ENCODE measurements at regions not wholly inside any gene's neighbourhood (a gene's known extent, or its start where the extent isn't known, plus 50 kb on each side); places are given as distances from the start of the nearest gene placed in this dataset.

DNA sequence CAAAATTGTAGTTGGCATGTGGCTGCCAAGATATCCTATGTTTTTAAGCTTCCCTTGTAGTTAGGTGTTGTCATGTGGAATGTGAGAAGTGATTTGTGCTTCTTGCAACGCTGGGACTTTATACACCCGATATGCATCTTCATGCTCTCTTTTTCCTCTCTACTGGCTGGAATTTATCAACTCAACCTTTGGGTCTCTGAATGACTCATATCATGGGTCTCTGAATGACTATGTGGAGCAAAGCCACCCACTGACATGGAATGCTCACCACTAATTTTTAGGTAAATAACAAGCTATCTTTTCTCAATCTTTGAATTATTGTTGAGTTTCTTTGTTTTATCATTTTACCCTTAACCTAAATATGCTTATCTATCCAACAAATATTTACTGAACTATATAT, 144.6 kb downstream of the ATP23 start:
- Histone ChIP-seq H3K36me3 (replicated peaks in 1 of 2; ENCODE audit: control extremely low read depth in 1 of 2, control insufficient read depth in 1 of 2, extremely low read depth in 1 of 2, insufficient read depth in 2 of 2, low read length in 1 of 2) (no peaks in the 10 kb centered on the region), H4K20me1 (ENCODE audit: control insufficient read depth, insufficient read depth, low read length, poor library complexity, severe bottlenecking) (no peaks in the 10 kb centered on the region), H3K4me3 (ENCODE audit: control extremely low read depth in 1 of 5, extremely low read depth in 1 of 5, insufficient read depth in 1 of 5, low read depth in 2 of 5, low read length in 4 of 5) (no peak overlapping the region), H3K9me3 (ENCODE audit: control extremely low read depth in 1 of 3, control insufficient read depth in 2 of 3, insufficient read depth in 1 of 3, low read length in 2 of 3) (no peaks in the 10 kb centered on the region), H3K9ac (ENCODE audit: low read length) (no peak overlapping the region), H3K79me2 (ENCODE audit: control insufficient read depth, insufficient read depth, low read length) (no peaks in the 10 kb centered on the region), H3K4me2 (replicated peaks; ENCODE audit: low read depth, low read length, poor library complexity, severe bottlenecking) (no peak overlapping the region), H3K27ac (ENCODE audit: low read length in 2 of 2) (no peak overlapping the region), H2AFZ (ENCODE audit: insufficient read depth, low read depth, low read length, poor library complexity, severe bottlenecking) (no peak overlapping the region), H3K27me3 (replicated peaks in 1 of 4; ENCODE audit: control extremely low read depth in 1 of 4, control insufficient read depth in 3 of 4, insufficient read depth in 4 of 4, low read length in 3 of 4) (peaks cover 0 to 5% (median 0%) of the 10 kb centered on the region in 4 experiments), H3K4me1 (ENCODE audit: control insufficient read depth in 2 of 2, insufficient read depth in 2 of 2, low read length in 2 of 2) (no peaks in the 10 kb centered on the region)
- WGBS (ENCODE audit: insufficient coverage) = no CpG with 5 or more reads among the region's 2 CpGs
- Mint-ChIP-seq H3K27ac (no peak overlapping the region), H3K4me3 (no peak overlapping the region), H3K4me1 (no peaks in the 10 kb centered on the region), H3K9me3 (ENCODE audit: insufficient read depth) (no peaks in the 10 kb centered on the region), H3K27me3 (peaks cover 11% of the 10 kb centered on the region)
- no peak for DNase-seq
- TF ChIP-seq, protein P1, sequence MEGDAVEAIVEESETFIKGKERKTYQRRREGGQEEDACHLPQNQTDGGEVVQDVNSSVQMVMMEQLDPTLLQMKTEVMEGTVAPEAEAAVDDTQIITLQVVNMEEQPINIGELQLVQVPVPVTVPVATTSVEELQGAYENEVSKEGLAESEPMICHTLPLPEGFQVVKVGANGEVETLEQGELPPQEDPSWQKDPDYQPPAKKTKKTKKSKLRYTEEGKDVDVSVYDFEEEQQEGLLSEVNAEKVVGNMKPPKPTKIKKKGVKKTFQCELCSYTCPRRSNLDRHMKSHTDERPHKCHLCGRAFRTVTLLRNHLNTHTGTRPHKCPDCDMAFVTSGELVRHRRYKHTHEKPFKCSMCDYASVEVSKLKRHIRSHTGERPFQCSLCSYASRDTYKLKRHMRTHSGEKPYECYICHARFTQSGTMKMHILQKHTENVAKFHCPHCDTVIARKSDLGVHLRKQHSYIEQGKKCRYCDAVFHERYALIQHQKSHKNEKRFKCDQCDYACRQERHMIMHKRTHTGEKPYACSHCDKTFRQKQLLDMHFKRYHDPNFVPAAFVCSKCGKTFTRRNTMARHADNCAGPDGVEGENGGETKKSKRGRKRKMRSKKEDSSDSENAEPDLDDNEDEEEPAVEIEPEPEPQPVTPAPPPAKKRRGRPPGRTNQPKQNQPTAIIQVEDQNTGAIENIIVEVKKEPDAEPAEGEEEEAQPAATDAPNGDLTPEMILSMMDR (IDR thresholded peaks at IDR 0.05) = no peak
- TF ChIP-seq EZH2 (IDR thresholded peaks at IDR 0.05; ENCODE audit: borderline replicate concordance, insufficient read depth, low read depth, low read length, poor library complexity, severe bottlenecking) = no peak
- CTCF ChIA-PET = no interaction called here
- intact Hi-C loops (cut with micrococcal nuclease) = no loop called here
- POLR2A ChIA-PET = no interaction called here
- no peak for ATAC-seq (ENCODE audit: low read depth)

DNA sequence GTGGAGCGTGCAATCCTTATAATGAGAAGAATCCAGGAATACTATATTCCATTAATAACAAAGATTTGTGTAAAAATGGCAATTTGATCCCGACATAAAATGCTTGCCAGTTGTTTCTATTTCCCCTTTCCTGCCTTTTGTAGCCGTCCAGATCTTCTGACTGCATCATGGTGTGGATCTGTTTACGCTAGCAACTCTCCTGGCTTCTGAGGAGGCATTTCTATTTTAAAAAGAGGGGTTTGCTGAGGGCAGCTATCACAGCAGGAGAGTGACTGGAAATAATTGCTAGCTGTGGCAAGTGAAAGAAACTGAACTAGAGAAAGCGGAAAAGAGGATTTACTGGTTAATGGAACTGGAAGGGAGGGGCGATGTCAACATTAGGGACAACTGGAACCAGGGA, 145.6 kb downstream of the ATP23 start:
- CTCF ChIA-PET = no interaction called here
- H3K9me3 ChIP-seq (ENCODE audit: control extremely low read depth in 1 of 3, control insufficient read depth in 2 of 3, insufficient read depth in 1 of 3, low read length in 2 of 3) = no peaks in the 10 kb centered on the region
- H3K4me2 ChIP-seq (replicated peaks; ENCODE audit: low read depth, low read length, poor library complexity, severe bottlenecking) = no peak overlapping the region
- Mint-ChIP-seq H3K27ac (no peak overlapping the region), H3K4me1 (no peaks in the 10 kb centered on the region), H3K4me3 (no peak overlapping the region), H3K9me3 (ENCODE audit: insufficient read depth) (no peaks in the 10 kb centered on the region), H3K27me3 (peaks cover 16% of the 10 kb centered on the region)
- POLR2A ChIA-PET = no interaction called here
- intact Hi-C loops (cut with micrococcal nuclease) = no loop called here
- no peak overlapping the region for H3K9ac ChIP-seq (ENCODE audit: low read length)
- H3K27me3 ChIP-seq (replicated peaks in 1 of 4; ENCODE audit: control extremely low read depth in 1 of 4, control insufficient read depth in 3 of 4, insufficient read depth in 4 of 4, low read length in 3 of 4) = peaks cover 0 to 5% (median 0%) of the 10 kb centered on the region in 4 experiments
- TF ChIP-seq EZH2 (IDR thresholded peaks at IDR 0.05; ENCODE audit: borderline replicate concordance, insufficient read depth, low read depth, low read length, poor library complexity, severe bottlenecking) = no peak
- TF ChIP-seq, protein P1 (IDR thresholded peaks at IDR 0.05) = no peak
- H3K4me3 ChIP-seq (ENCODE audit: control extremely low read depth in 1 of 5, extremely low read depth in 1 of 5, insufficient read depth in 1 of 5, low read depth in 2 of 5, low read length in 4 of 5) = no peak overlapping the region
- H4K20me1 ChIP-seq (ENCODE audit: control insufficient read depth, insufficient read depth, low read length, poor library complexity, severe bottlenecking) = no peaks in the 10 kb centered on the region
- H2AFZ ChIP-seq (ENCODE audit: insufficient read depth, low read depth, low read length, poor library complexity, severe bottlenecking) = no peak overlapping the region
- no peaks in the 10 kb centered on the region for H3K4me1 ChIP-seq (ENCODE audit: control insufficient read depth in 2 of 2, insufficient read depth in 2 of 2, low read length in 2 of 2)
- H3K79me2 ChIP-seq (ENCODE audit: control insufficient read depth, insufficient read depth, low read length) = no peaks in the 10 kb centered on the region
- no peak overlapping the region for H3K27ac ChIP-seq (ENCODE audit: low read length in 2 of 2)
- no peak for DNase-seq
- 89% methylated on average over 4 of the region's 6 CpGs for WGBS (ENCODE audit: insufficient coverage)
- no peak for ATAC-seq (ENCODE audit: low read depth)
- H3K36me3 ChIP-seq (replicated peaks in 1 of 2; ENCODE audit: control extremely low read depth in 1 of 2, control insufficient read depth in 1 of 2, extremely low read depth in 1 of 2, insufficient read depth in 2 of 2, low read length in 1 of 2) = no peaks in the 10 kb centered on the region

Measured in B cell (primary cell).